GM18951 (cell line): ENCODE measurements at regions not wholly inside any gene's neighbourhood (a gene's known extent, or its start where the extent isn't known, plus 50 kb on each side); places are given as distances from the start of the nearest gene placed in this dataset.
"Not testable (repeated sequence)": the region's sequence is repeated elsewhere in the genome, so short reads cannot be mapped to it uniquely, and the experiment has no call there.

Experiments used
- POLR2A ChIP-seq: IDR thresholded peaks from 4 replicates; pipeline ENCODE4 v1.6.1; 2011; ENCODE audit warnings: mild to moderate bottlenecking; ENCODE audit not compliant: insufficient read length, insufficient read depth; ENCODE audit errors: extremely low read depth
- in situ Hi-C: fragments of 300-500 bp; cut with MboI; formaldehyde crosslinking; loops from one replicate; pipeline ENCODE4 v1.12.0; 2022; ENCODE audit warnings: low sequenced_read_pairs, mixed read lengths, inconsistent platforms; ENCODE audit not compliant: unreplicated experiment

DNA sequence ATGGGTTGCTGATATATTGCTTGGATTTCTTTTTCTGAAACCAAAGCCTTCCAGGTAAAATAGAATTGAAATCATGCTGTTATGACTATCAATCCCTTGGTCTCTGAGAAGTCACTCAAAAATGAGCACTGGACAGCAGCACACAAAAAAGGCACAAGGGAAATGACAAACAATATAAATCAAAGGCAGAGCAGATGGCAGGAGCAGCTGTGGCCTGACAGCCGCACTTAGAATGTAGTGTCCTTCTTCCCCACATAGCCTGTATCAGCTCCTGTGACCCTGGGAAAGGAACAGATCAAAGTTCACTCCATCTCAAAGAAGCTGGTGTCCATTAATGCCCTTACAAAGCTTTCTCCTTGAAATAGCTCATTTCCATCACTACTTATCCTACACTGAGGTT lies 326.7 kb downstream of the SUCLG1 start:
- in situ Hi-C loops = no loop called here
- no peak for TF ChIP-seq POLR2A

DNA sequence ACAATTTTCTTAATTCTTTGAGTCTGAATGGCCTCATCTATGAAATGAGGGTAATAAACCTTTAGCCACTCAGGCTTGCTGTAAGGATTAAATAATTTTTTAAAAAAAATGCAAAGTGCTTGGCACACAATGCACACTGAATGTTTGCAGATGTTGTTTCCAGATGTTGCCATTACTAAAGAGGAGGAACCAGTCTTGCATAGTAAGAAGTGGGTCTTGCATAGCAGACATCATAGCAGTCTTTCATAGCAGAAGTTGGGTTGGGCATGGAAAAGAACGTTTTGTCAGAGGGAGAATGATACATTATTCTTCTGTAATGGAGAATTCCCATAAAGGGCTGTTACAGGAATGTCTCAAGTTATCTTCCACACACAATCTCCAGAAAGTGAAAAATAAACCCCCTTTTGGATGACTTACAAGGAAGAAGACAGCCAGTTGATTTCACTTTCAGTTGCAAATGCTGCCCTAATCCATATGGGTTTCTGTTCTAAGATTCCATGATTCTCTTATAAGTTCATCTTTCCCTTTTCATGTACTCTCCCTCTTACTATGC lies 327.7 kb downstream of the SUCLG1 start:
- in situ Hi-C loops = no loop called here
- TF ChIP-seq POLR2A = no peak

DNA sequence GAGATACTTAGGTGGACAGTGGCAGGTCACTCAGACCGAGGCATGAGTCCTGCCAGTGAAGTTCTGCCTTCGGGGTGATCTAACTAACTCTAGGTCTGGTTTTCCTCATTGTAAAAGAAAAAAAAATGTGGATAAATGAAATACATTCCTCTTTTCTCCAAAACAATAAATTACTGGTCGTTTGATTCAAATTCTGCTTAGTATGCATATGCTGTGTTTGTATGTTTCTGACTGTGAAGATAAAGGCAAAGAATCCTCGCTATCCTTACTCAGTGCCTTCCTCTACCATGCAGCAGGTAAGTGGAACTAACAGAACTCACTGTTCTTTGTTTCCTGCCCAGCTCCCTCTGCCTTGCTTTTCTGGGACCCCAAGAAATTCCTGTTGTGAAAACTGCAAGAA lies 330.1 kb downstream of the SUCLG1 start:
- in situ Hi-C loops = no loop called here
- no peak for TF ChIP-seq POLR2A

DNA sequence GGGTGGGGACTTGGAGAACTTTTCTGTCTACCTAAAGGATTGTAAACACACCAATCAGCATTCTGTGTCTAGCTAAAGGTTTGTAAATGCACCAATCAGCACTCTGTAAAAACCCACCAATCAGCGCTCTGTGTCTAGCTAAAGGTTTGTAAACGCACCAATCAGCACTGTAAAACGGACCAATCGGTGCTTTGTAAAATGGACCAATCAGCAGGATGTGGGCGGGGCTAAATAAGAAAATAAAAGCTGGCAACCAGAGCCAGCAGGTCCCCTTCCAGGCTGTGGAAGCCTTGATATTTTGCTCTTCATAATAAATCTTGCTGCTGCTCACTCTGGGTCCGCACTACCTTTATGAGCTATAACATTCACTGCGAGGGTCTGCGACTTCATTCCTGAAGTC lies 331.3 kb downstream of the SUCLG1 start:
- in situ Hi-C loops = not testable (repeated sequence)

DNA sequence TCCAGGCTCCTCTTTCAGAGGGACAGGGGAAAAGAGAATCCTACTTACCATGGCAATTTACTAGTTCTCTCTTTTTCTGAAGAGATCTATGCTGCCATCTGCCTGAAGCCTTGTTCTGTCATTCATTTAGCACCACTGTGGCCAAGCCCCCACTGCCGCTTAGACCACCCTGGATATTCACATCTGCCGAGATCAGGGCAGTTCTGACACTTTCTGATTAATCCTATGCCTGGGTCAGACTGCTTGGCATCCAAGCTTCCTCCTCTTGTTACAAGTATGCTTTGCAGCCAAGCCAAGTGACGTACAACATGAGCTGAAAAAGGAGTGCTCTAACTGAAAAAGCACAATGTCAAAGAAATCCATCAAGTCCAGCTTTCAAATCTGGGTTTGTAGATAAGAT lies 332.6 kb downstream of the SUCLG1 start:
- no peak for TF ChIP-seq POLR2A
- in situ Hi-C loops = no loop called here

DNA sequence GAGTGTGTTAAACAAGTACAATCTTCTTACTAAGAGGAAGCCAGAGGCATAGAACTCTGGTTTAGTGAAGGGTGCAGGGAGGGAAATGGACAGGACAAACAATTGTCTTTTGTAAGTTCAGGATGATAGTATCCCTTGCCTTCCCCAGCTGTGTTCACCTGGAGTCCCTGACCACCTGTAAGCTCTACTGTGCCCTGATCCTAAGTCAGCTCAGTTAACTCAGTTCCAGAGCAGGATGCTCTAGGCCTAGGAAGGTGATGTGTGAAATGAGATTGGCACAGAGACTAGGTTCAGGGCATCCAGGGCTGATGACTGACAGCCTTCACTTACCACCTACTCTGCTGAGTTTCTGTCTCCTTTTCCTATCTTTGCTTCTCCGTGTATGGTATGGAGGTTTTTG lies 333.0 kb downstream of the SUCLG1 start:
- in situ Hi-C loops = no loop called here
- no peak for TF ChIP-seq POLR2A

DNA sequence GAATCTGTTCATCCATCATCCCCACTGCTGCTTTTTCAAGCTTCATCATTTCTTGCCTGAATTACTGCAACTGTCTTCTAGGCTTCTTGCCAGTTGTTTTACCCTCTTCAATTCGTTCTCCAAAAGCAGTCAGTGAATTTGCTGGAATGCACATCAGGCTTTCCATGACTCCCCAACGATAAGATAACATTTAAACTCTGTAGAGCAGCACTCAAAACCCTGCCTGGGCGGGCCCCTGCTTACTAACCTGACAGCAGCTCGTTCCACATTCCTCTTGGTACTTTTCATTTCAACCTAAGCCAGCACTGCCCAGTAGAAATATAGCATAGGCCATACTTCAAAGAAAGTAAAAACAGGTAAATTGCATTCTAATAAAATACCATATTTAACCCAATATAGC lies 342.9 kb downstream of the SUCLG1 start:
- in situ Hi-C loops = no loop called here
- TF ChIP-seq POLR2A = no peak

DNA sequence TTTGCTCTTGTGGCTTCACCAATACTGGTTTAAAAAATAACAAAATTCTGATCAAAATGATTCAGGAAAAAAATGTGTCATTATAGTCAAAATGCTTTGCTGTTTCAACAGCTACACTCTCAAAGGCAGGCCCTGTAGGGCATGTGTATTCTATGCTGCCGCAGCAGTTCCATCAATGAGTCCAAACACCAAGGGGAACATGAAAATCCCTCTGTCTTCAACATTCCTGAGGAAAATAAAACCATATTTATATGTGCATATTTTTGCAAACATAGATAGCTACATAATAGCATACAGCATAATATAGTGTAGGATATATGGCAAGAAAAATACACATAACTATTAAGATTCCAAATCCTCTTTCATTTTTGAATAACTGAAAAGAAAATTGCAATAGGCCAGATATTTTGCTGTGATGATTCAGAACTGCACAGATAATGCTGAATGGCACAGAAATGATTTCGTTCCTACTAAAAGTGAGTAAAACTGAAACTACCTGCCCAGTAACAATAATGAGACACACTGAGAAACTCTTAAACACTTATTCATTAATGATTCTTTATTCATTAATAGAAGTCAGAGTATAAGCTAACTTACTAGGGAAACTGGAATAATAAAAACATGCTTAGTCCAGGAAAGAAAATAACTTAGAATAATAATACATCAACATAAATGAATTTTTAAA lies 343.8 kb downstream of the SUCLG1 start:
- in situ Hi-C loops = no loop called here

DNA sequence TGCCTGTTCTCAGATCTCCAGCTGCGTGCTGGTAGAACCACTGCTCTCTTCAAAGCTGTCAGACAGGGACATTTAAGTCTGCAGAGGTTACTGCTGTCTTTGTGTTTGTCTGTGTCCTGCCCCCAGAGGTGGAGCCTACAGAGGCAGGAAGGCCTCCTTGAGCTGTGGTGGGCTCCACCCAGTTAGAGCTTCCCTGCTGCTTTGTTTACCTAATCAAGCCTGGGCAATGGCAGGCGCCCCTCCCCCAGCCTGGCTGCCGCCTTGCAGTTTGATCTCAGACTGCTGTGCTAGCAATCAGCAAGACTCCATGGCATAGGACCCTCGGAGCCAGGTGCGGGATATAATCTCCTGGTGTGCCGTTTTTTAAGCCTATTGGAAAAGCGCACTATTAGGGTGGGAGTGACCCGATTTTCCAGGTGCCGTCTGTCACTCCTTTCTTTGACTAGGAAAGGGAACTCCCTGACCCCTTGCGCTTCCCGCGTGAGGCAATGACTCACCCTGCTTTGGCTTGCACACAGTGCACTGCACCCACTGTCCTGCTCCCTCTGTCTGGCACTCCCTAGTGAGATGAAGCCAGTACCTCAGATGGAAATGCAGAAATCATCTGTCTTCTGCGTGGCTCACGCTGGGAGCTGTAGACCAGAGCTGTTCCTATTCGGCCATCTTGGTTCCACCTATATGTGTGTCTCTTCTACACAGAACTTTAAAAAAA lies 355.1 kb downstream of the SUCLG1 start:
- in situ Hi-C loops = not testable (repeated sequence)

More for the DNA sequence above, 343.8 kb downstream of the SUCLG1 start:
- TF ChIP-seq POLR2A = no peak

DNA sequence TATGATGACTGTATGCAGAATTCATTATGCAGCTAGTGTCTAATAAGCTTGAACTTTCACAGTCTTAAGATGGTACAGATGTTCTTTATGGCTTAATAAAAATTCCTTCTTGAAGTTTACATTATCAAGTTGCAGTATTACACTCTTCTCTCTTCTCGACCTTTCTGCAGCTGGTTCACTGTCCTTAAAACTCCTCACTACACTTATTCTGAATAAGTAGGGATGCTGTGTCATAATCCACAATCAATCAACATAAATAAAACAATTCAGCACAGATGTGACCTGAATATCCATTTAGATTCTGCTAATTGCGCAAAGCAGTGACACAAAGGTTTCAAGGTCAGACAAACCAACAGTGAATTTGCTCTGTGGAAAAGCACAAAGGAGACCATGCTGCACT lies 356.8 kb downstream of the SUCLG1 start:
- TF ChIP-seq POLR2A = no peak
- in situ Hi-C loops = no loop called here

DNA sequence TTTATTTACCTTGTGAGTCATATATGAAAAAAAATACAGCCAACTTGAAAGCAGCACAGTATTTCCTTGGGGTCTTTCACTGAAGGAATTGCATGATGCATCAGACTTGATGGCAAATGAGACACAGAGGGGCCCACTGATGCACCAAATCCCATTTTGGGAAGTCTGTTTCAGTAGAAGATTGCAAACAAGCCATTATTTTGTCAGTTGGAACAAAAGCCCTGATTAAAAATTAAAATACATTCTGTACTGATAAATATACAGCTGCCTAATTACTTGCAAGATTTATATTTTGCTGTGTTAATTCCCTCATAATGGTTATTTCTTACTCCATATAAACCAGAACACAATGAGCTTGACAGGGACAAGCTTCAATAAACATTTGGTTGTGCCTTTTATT lies 370.4 kb downstream of the SUCLG1 start:
- no peak for TF ChIP-seq POLR2A
- in situ Hi-C loops = no loop called here

DNA sequence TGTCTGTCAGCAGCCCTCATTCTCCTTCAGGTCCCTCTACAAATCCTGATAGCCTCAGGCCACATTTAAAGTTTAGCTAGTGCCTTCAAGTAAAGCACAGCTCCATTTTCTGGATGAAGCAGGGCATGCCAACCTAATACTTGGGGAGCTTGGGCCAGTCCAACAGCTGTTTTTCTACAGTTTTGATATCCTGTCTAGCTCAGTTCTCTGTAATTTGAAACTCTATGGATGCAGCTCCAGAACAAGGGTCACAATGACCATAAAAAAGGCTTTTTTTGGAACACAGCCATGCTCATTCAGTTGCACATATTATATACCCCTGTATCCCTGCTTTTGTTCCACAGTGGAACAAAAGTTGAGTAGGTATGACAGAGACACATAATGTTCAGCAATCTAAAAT lies 373.5 kb downstream of the SUCLG1 start:
- in situ Hi-C loops = no loop called here
- no peak for TF ChIP-seq POLR2A

DNA sequence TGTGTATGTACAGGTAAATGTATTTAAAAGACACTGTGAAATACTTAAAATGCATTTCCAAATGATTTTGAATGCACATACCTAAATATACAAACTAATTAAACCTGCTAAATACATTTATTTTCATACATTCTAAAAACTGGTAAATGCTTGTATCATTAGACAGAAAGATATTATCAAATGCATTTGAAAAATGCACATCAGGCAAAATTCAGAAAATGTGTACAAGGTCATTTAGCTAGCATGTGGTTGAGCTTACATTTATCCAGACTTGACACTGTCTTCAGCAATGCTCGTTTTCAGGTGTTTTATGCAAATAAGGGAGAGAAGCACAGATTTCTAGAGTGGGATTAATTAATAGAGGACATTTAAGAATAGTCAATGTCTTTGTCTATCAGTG lies 374.2 kb downstream of the SUCLG1 start:
- TF ChIP-seq POLR2A = no peak
- in situ Hi-C loops = no loop called here

DNA sequence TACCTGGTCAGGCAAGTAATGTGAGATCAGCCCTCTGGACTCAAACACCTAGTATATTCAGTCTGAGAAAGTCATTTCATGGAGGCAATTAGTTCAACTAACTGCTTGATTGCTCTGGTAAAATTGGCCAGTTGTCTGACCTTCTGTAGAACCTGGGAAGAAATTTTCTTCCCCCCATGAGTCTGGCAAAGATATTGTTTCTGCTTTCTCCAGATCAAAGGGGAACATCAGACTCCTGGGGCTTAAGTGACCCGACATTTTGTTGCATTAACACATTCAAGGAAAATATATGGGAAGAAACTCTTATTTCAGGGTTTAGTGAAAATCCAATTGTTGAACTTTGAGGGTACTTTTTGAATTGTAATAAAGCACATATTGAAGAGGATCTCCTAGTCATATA lies 375.1 kb downstream of the SUCLG1 start:
- in situ Hi-C loops = no loop called here
- no peak for TF ChIP-seq POLR2A
